AG20443 (cell line): ENCODE measurements at regions not wholly inside any gene's neighbourhood (a gene's known extent, or its start where the extent isn't known, plus 50 kb on each side); places are given as distances from the start of the nearest gene placed in this dataset.
A peak's percentile ranks its signal among the peaks of the same experiment; 100 is the strongest.

Experiments
- DNase-seq: peaks from one replicate; pipeline ENCODE4 v3.0.0; 2012; ENCODE audit warnings: low spot score, mixed read lengths

DNA sequence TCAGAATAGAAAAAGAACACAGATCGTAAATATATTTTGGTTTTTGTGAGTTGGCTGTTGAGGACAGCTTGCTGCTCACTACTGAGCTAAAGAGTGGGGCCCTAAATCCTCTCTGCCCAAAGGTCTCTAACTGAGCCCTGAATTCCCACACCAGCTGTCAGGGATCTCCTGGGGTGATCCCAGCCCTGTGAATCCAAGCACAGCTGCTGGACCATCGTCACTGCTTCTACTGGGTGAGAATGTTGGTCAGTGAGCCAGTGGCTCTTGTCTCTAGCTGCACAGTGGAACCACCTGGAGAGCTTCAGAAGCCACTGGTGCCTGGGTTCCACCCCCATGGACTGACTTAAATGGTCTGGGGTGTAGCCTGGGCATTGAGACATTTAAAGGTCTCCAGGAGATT lies 90.5 kb upstream of the IL12A start:
- DNase-seq: no peak

- DNase-seq: no peak
These were observed 89.5 kb upstream of the IL12A start for GRCh38 chr3:159899166-159899565.

DNA sequence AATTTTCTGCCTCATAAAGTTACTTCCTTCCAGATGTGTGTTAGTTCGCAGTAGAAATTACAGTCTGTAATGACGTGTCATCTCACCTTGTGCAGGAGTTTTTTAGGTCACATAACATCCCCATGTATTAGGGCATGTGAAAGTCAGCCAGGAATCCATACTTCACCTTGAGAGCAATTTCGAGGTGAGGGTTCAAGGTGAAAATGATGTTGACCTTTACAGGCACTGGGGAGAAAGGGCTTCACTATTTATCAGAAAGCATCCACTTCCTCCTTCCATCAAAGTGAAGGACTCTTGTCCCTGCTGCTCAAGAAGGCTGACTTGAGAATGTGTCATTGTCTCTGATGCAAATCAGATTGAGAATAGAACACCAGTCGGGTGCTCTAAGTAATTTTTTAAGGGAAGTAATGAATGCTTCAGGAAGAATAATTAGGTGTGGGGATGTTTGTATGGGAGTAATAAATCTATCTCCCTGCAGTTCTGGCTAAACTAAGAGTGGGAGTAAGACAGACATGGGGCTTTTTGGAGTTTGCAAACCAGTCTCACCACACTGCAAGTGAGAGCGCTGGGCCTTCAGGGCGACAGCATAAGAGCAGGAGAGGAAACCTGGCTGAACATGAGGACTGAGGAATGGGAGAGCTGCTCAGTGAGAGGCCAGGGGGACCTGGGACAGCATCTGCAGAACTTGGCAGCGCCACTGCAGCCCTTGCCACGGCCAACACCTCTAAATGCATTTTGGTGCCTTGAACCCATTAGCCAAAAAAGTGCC lies 85.9 kb upstream of the IL12A start:
- no peak for DNase-seq

DNA sequence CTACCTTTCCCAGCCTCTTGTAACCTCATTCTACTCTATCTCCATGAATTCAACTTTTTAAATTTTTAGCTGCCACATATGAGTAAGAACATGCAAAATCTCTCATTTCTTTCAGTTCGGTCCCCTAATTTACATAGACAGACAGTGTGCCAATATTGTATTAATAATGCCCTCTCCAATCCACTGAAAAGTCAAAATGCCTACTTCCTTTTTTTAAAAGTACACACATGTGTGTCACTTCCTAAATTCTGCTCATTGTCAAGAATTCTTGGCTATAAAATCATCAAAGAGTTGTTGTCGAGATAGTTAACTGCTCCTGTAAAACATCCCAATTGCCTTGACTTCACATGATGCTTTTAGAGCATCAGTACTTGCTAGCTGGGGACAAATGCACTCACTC lies 84.2 kb upstream of the IL12A start:
- no peak for DNase-seq

- DNase-seq: peak; percentile 40
These were observed 83.7 kb upstream of the IL12A start for GRCh38 chr3:159904911-159905310.

DNA sequence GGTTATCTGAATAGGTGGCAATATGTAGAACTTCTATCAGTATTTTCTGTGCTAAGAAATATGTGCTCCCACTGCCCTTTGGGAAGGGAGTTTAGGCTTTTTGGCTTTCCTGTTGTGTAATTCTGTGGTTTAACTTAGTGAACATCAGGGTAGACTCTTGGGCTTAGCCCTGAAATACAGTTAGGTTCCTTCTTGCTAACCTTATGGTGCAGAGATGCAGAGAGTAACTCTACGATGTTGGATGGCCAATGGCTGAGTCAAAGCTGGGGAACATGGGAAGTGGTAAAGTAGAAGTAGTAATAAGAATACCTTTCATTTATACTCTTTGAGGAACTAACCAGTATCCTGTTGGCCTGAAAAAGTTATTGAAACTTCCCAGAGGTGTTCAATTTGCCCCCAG lies 80.8 kb upstream of the IL12A start:
- no peak for DNase-seq

- DNase-seq: peak; percentile 46
These were observed 77.5 kb upstream of the IL12A start for GRCh38 chr3:159910991-159911663.

DNA sequence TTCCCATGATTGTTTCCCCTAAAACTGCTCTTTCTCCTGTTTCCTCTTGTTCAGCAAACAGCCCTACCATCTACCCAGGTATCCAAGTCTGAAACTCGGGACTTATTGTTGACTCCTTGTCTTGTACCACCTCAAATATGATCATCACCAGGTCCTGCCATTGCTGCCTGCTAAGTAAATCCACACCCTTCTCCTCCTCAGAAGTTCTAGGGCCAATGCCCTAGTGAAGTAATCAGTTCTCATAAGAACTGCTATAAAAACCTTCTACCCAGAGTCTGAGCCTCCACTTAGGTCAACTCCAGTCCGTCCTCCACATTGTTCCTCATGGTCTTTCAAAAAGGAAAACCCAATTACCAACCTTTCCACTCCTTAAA lies 77.0 kb upstream of the IL12A start:
- no peak for DNase-seq

GRCh38 chr3:159913712-159914414 lies 74.8 kb upstream of the IL12A start:
- DNase-seq: no peak

GRCh38 chr3:159914426-159914825 lies 74.2 kb upstream of the IL12A start:
- no peak for DNase-seq

GRCh38 chr3:159916052-159916451 lies 72.6 kb upstream of the IL12A start:
- DNase-seq: no peak

- no peak for DNase-seq
These were observed 71.5 kb upstream of the IL12A start for GRCh38 chr3:159917141-159917540.

DNA sequence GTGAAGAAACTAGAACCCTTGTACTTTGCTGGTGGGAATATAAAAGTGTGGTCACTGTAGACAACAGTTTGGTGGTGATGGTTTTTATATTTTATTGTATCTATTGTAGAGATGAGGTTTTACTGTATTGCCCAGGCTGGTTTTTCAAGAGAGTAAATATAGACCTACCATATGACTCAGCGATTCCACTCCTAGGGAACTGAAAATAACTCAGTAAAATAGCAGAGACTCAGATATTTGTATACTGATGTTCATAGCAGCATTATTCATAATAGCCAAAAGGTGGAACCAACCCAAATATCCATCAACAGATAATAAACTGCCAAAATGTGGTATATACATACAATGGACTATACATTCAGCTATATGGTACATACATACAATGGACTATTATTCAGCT lies 68.8 kb upstream of the IL12A start:
- no peak for DNase-seq

- no peak for DNase-seq
These were observed 66.3 kb upstream of the IL12A start for GRCh38 chr3:159922193-159922840.

- DNase-seq: no peak
These were observed 65.7 kb upstream of the IL12A start for GRCh38 chr3:159922861-159923312.

GRCh38 chr3:159923336-159923735 lies 65.3 kb upstream of the IL12A start:
- no peak for DNase-seq

DNA sequence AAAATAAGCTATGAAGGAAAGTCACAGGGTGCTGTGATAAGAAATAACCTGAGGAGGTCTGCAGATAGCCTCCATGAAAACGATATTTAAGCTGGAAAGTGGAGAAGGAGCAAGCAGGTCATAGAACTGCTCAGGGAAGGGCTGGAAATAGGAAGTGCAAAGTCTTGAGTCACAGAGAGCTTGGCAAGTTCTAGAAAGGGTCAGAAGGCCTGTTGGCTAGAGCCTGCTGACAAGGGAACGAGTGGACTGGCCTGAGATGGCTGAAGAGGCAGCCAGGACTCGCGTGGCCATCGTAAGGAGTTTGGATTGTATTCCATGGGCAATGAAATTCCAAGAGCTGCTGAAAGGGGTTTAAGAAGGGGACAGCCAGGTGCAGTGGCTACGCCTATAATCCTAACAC lies 64.7 kb upstream of the IL12A start:
- no peak for DNase-seq

DNA sequence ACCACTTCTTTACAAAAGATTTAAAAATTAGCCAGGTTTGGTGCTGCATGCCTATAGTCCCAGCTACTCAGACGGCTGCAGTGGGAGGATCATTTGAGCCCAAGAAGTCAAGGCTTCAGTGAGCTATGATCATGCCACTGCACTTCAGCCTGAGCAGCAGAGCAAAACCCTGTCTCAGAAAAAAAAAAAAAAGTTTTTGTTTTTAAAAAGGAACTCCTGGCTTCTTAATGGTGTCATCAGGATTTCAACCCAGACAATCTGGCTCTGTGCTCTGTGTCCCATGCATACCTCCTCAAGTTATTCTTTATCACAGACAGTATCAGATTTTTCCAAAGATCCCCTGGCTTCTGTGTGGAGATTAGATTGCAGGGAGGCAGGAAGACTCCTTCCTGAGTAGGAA lies 64.2 kb upstream of the IL12A start:
- no peak for DNase-seq

- DNase-seq: no peak
These were observed 63.4 kb upstream of the IL12A start for GRCh38 chr3:159925248-159925647.

GRCh38 chr3:159926573-159926972 lies 62.1 kb upstream of the IL12A start:
- no peak for DNase-seq

DNA sequence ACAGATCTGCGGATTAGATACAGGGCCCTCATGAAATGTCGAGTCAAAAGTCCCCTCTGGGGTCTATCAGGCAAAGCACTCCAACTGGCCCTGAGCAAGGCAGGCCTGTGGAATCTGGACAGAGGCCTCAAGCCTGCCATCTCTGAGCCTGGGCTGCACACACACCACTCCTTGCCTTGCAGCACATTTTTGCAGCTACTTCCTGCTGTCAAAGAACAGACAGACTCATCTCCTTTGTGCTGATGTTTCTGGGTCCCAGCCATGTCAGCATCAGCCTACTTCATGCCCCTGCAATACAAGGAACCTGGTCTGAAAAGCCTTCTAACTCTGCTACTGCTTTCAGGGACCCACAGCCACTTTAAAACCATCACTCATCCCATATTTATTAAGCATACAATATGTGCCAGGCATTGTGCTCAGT lies 60.6 kb upstream of the IL12A start:
- DNase-seq: peak; percentile 35

GRCh38 chr3:159928666-159929065 lies 60.0 kb upstream of the IL12A start:
- peak; percentile 93 for DNase-seq
